Neural cell (in vitro differentiated cells): ENCODE measurements at regions not wholly inside any gene's neighbourhood (a gene's known extent, or its start where the extent isn't known, plus 50 kb on each side); places are given as distances from the start of the nearest gene placed in this dataset.

Source experiments
- EP300 ChIP-seq: fragments of 450-650 bp; conservative IDR thresholded peaks from 2 replicates; pipeline ENCODE4 v1.6.1; 2014; ENCODE audit warnings: antibody characterized with exemption, mild to moderate bottlenecking, moderate library complexity; ENCODE audit not compliant: poor library complexity, severe bottlenecking
- EZH2 ChIP-seq: fragments of 200-600, 300-800 bp; shearing (Covaris generic), sonication (generic); IDR thresholded peaks from 2 replicates; pipeline ENCODE4 v1.6.1; 2014; ENCODE audit warnings: antibody characterized with exemption, low read length, borderline replicate concordance, mild to moderate bottlenecking; ENCODE audit not compliant: insufficient read depth, poor library complexity, severe bottlenecking
- POLR2AphosphoS5 ChIP-seq: IDR thresholded peaks from 2 replicates; pipeline ENCODE4 v1.6.1; 2012
- RAD21 ChIP-seq: fragments of 450-650 bp; conservative IDR thresholded peaks from 2 replicates; pipeline ENCODE4 v1.6.1; 2014; ENCODE audit warnings: antibody characterized with exemption, mild to moderate bottlenecking, moderate library complexity
- SMC3 ChIP-seq: fragments of 450-650 bp; conservative IDR thresholded peaks from 2 replicates; pipeline ENCODE4 v1.6.1; 2014; ENCODE audit warnings: antibody characterized with exemption, mild to moderate bottlenecking, moderate library complexity; ENCODE audit not compliant: poor library complexity
- TAF1 ChIP-seq: IDR thresholded peaks from 2 replicates; pipeline ENCODE4 v1.6.1; 2012; ENCODE audit warnings: low read depth
- TF ChIP-seq, protein P1 (sequence below): fragments of 450-650 bp; IDR thresholded peaks from 2 replicates; pipeline ENCODE4 v1.5.1; 2014; ENCODE audit warnings: antibody characterized with exemption, mild to moderate bottlenecking, moderate library complexity; ENCODE audit not compliant: poor library complexity, severe bottlenecking
- TF ChIP-seq, protein P2 (sequence below): IDR thresholded peaks from 2 replicates; pipeline ENCODE4 v1.6.1; 2012; ENCODE audit warnings: borderline replicate concordance

DNA sequence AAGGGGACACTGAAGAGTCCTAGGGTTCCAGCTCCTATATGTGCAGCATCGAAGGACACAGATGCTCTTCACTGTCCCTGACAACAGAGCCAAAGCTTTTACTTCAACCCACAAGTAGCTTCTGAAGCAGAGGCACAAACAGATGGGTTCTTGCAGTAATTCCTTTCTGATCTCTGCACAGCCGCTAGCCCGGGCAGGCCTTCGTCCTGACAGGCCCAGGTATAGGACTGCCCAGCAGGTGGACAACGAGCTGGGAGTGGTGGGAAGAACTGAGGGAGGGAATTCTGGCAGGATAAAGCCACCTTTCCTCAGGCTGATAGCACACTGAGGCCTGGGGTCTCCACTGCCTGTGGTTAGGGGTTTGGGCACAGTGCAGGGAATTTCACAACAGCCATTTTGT is 94.8 kb downstream of the RHOB start:
- TF ChIP-seq, protein P1, sequence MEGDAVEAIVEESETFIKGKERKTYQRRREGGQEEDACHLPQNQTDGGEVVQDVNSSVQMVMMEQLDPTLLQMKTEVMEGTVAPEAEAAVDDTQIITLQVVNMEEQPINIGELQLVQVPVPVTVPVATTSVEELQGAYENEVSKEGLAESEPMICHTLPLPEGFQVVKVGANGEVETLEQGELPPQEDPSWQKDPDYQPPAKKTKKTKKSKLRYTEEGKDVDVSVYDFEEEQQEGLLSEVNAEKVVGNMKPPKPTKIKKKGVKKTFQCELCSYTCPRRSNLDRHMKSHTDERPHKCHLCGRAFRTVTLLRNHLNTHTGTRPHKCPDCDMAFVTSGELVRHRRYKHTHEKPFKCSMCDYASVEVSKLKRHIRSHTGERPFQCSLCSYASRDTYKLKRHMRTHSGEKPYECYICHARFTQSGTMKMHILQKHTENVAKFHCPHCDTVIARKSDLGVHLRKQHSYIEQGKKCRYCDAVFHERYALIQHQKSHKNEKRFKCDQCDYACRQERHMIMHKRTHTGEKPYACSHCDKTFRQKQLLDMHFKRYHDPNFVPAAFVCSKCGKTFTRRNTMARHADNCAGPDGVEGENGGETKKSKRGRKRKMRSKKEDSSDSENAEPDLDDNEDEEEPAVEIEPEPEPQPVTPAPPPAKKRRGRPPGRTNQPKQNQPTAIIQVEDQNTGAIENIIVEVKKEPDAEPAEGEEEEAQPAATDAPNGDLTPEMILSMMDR, result no peak
- TF ChIP-seq EP300 (no peak), TAF1 (no peak), SMC3 (no peak), POLR2AphosphoS5 (no peak), RAD21 (no peak), EZH2 (no peak)
- TF ChIP-seq, protein P2, sequence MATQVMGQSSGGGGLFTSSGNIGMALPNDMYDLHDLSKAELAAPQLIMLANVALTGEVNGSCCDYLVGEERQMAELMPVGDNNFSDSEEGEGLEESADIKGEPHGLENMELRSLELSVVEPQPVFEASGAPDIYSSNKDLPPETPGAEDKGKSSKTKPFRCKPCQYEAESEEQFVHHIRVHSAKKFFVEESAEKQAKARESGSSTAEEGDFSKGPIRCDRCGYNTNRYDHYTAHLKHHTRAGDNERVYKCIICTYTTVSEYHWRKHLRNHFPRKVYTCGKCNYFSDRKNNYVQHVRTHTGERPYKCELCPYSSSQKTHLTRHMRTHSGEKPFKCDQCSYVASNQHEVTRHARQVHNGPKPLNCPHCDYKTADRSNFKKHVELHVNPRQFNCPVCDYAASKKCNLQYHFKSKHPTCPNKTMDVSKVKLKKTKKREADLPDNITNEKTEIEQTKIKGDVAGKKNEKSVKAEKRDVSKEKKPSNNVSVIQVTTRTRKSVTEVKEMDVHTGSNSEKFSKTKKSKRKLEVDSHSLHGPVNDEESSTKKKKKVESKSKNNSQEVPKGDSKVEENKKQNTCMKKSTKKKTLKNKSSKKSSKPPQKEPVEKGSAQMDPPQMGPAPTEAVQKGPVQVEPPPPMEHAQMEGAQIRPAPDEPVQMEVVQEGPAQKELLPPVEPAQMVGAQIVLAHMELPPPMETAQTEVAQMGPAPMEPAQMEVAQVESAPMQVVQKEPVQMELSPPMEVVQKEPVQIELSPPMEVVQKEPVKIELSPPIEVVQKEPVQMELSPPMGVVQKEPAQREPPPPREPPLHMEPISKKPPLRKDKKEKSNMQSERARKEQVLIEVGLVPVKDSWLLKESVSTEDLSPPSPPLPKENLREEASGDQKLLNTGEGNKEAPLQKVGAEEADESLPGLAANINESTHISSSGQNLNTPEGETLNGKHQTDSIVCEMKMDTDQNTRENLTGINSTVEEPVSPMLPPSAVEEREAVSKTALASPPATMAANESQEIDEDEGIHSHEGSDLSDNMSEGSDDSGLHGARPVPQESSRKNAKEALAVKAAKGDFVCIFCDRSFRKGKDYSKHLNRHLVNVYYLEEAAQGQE, result no peak
